PC-3 (cell line): ENCODE measurements at regions not wholly inside any gene's neighbourhood (a gene's known extent, or its start where the extent isn't known, plus 50 kb on each side); places are given as distances from the start of the nearest gene placed in this dataset.
"Not testable (repeated sequence)": the region's sequence is repeated elsewhere in the genome, so short reads cannot be mapped to it uniquely, and the experiment has no call there.

Experiments used
- ATAC-seq: fragments of 200-7000 bp; cut with Tn5 transposase; 2 replicates; pipeline ENCODE4 v1.9.1; 2020; ENCODE audit warnings: mild to moderate bottlenecking, moderate library complexity
- BruUV-seq: library from RNA; stranded (reverse); fragments of 400-500 nt; replicated peaks from 2 replicates; lab custom pipeline; 2021; lab: Mats Ljungman, UMichigan
- CTCF ChIA-PET: fragments of 300-600 bp; sonication (Branson Sonifier 250); formaldehyde crosslinking; loops from one replicate; lab custom pipeline; 2022; ENCODE audit warnings: antibody characterized with exemption; lab: Charles Lee
- POLR2A ChIA-PET: fragments of 300-600 bp; sonication (Branson Sonifier 250); formaldehyde crosslinking; loops from one replicate; lab custom pipeline; 2022; ENCODE audit warnings: antibody characterized with exemption; ENCODE audit not compliant: unreplicated experiment; lab: Charles Lee
- DNase-seq: peaks from one replicate; pipeline ENCODE4 v3.0.0-alpha.2; 2015
- H2AFZ ChIP-seq: fragments of 300-600 bp; sonication (generic); 2 replicates; pipeline ENCODE4 v1.6.0; 2016; ENCODE audit warnings: antibody characterized with exemption, low read length
- H3F3A ChIP-seq: fragments of 300-600 bp; sonication (generic); one replicate; pipeline ENCODE4 v1.6.0; 2017; ENCODE audit warnings: antibody characterized with exemption, low read length, control low read depth, mild to moderate bottlenecking; ENCODE audit not compliant: unreplicated experiment
- H3K27ac ChIP-seq: fragments of 300-600 bp; sonication (generic); 2 replicates; pipeline ENCODE4 v1.5.1; 2016; ENCODE audit warnings: mild to moderate bottlenecking, low read length
- H3K27me3 ChIP-seq: fragments of 300-600 bp; sonication (generic); 2 replicates; pipeline ENCODE4 v1.6.1; 2016; ENCODE audit warnings: low read length, mixed read lengths
- H3K36me3 ChIP-seq: fragments of 300-600 bp; sonication (generic); 2 replicates; pipeline ENCODE4 v1.6.1; 2016; ENCODE audit warnings: low read depth, mixed run types, low read length, mixed read lengths
- H3K4me1 ChIP-seq: fragments of 300-600 bp; sonication (generic); 2 replicates; pipeline ENCODE4 v1.5.1; 2016; ENCODE audit warnings: low read length; ENCODE audit not compliant: insufficient read depth
- H3K4me2 ChIP-seq: fragments of 300-600 bp; sonication (generic); 2 replicates; pipeline ENCODE4 v1.6.0; 2016; ENCODE audit warnings: low read length
- H3K4me3 ChIP-seq: fragments of 300-600 bp; sonication (generic); 2 replicates; pipeline ENCODE4 v1.5.1; 2016; ENCODE audit warnings: mild to moderate bottlenecking, low read length, mixed read lengths
- H3K79me2 ChIP-seq: fragments of 300-600 bp; sonication (generic); 2 replicates; pipeline ENCODE4 v1.6.1; 2017; ENCODE audit warnings: low read length, mixed read lengths
- H3K9ac ChIP-seq: fragments of 300-600 bp; sonication (generic); 2 replicates; pipeline ENCODE4 v1.6.0; 2016; ENCODE audit warnings: mild to moderate bottlenecking, low read length
- H3K9me2 ChIP-seq: fragments of 300-600 bp; sonication (generic); replicated peaks from 2 replicates; pipeline ENCODE4 v1.6.1; 2016; ENCODE audit warnings: mixed run types, low read length, mixed read lengths
- H3K9me3 ChIP-seq: fragments of 300-600 bp; sonication (generic); 2 replicates; pipeline ENCODE4 v1.6.1; 2016; ENCODE audit warnings: low read length, mixed read lengths
- H4K20me1 ChIP-seq: fragments of 300-600 bp; sonication (generic); 2 replicates; pipeline ENCODE4 v1.6.1; 2016; ENCODE audit warnings: low read length, mixed read lengths
- CTCF ChIP-seq: fragments of 300-600 bp; sonication (generic); conservative IDR thresholded peaks from 2 replicates; pipeline ENCODE4 v1.5.1; 2017; ENCODE audit warnings: antibody characterized with exemption, low read depth, mild to moderate bottlenecking, low read length
- EZH2 ChIP-seq: fragments of 300-600 bp; sonication (generic); IDR thresholded peaks from one replicate; pipeline ENCODE4 v1.6.1; 2017; ENCODE audit warnings: antibody characterized with exemption, mild to moderate bottlenecking, low read length; ENCODE audit not compliant: unreplicated experiment
- EZH2phosphoT487 ChIP-seq: fragments of 300-600 bp; sonication (generic); IDR thresholded peaks from 2 replicates; pipeline ENCODE4 v1.6.1; 2018; ENCODE audit warnings: mild to moderate bottlenecking, antibody characterized with exemption, low read length, borderline replicate concordance
- intact Hi-C: fragments of 100-400 bp; cut with micrococcal nuclease; formaldehyde crosslinking; loops from 2 replicates; pipeline ENCODE4 v1.9.0; 2023

DNA sequence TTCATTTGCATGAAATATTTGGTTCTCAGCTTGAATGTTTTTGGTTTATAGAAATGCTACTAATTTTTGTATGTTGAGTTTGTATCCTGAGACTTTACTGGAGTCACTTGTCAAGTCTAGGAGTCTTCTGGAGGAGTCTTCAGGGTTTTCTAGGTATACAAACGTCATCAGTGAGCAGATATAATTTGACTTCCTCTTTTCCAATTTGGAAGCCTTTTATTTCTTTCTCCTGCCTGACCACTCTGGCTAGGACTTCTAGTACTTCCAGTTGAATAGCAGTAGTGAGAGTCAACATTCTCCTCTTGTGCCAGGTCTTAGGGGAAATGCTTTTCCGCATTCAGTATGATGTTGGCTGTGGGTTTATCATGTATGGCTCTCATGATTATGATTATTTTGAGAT is 55.4 kb upstream of the THUMPD2 start:
- H2AFZ ChIP-seq, result no peak overlapping the region
- no peak overlapping the region for H3K27ac ChIP-seq
- ChIA-PET CTCF (no interaction called here), POLR2A (no interaction called here)
- H3K4me1 ChIP-seq, result peaks cover 5% of the 10 kb centered on the region
- ATAC-seq, result no peak
- intact Hi-C loops, result no loop called here
- TF ChIP-seq EZH2 (no peak), CTCF (no peak), EZH2phosphoT487 (no peak)
- H3K79me2 ChIP-seq, result no peaks in the 10 kb centered on the region
- no peaks in the 10 kb centered on the region for H3K36me3 ChIP-seq
- no peaks in the 10 kb centered on the region for H3K9me3 ChIP-seq
- no TSS peak for BruUV-seq
- H3K27me3 ChIP-seq, result no peaks in the 10 kb centered on the region
- no peaks in the 10 kb centered on the region for H3K9me2 ChIP-seq
- no peak overlapping the region for H3K4me2 ChIP-seq
- no peaks in the 10 kb centered on the region for H4K20me1 ChIP-seq
- no peak overlapping the region for H3K4me3 ChIP-seq
- no peak for DNase-seq
- H3K9ac ChIP-seq, result no peak overlapping the region
- H3F3A ChIP-seq, result no peaks in the 10 kb centered on the region

GRCh38 chr2:39830610-39831009 is 51.6 kb upstream of the THUMPD2 start:
- H3F3A ChIP-seq, BruUV-seq, H3K27ac ChIP-seq, POLR2A ChIA-PET, intact Hi-C loops, H2AFZ ChIP-seq, H3K4me3 ChIP-seq, H3K4me1 ChIP-seq, H3K27me3 ChIP-seq, CTCF ChIA-PET, H3K9me3 ChIP-seq, H4K20me1 ChIP-seq, H3K79me2 ChIP-seq, H3K4me2 ChIP-seq, H3K9me2 ChIP-seq, H3K9ac ChIP-seq, H3K36me3 ChIP-seq, ATAC-seq: not testable (repeated sequence)
- peak; percentile 8 for DNase-seq
